ENCODE measurements at regions not wholly inside any gene's neighbourhood (a gene's known extent, or its start where the extent isn't known, plus 50 kb on each side); places are given as distances from the start of the nearest gene placed in this dataset.
A peak's percentile ranks its signal among the peaks of the same experiment; 100 is the strongest.

- H3K36me3 Mint-ChIP-seq (ENCODE audit: low read depth), result 0 out of 2 replicates have a peak, but pooled peaks cover 6% of the 10 kb centered on the region
- no peak overlapping the region for H3K4me3 Mint-ChIP-seq
- no peak overlapping the region for H3K27ac Mint-ChIP-seq
- H3K4me1 Mint-ChIP-seq (ENCODE audit: low read depth), result peaks cover 15% of the 10 kb centered on the region
- DNase-seq, result no peak
- peaks cover 10% of the 10 kb centered on the region for H3K27me3 Mint-ChIP-seq (ENCODE audit: insufficient read depth)
- no peak for TF ChIP-seq CTCF (IDR thresholded peaks at IDR 0.05)
- H3K9me3 Mint-ChIP-seq, result no peaks in the 10 kb centered on the region; the same call in 1 of the 2 replicates
These were observed 92.6 kb upstream of the SERBP1 start for GRCh38 chr1:67522793-67523192.

DNA sequence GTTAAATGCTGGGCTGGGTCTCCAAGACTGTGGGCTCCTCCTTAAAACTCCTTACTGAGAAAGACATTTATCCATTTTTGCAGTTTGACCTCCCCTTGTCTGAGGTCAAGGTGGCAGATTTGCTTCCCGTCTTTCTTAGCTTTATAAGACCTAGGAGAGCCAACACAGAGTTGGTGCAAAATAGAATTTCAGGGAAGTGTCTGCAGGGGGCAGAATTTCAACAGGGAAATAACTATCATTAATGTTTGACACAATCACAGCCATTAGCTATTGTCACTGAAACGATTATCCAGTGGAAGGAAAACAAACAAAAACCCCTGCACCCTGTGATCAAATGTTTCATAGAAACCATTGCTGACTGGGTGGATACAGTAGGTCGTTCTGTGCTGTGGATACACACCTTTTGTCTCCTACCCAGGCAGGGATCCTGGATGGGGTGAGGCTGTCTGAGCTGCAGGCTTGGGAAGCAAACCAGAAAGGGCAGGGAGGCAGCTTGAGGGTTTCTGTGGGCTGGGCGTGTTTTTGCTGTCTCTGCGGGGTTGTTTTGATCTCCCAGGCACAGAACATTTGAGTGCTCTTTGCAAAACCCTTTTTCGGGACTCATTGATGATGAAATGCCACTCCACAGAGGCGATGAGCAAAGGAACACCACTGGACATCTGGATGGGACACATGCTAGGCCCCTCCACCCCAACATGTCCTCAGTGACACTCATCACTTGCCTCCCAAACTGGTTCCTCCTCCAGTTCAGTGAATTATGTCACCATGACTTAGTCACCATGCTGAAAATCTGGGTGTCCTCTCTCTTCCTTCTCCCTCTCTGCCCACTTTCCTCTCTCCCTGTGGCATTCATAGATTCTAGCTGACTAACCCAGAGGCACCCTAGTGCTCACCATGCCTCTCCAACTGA, 94.2 kb upstream of the SERBP1 start:
- H3K9me3 Mint-ChIP-seq, result no peaks in the 10 kb centered on the region
- peaks cover 21% of the 10 kb centered on the region for H3K4me1 Mint-ChIP-seq (ENCODE audit: low read depth)
- H3K4me3 Mint-ChIP-seq, result no peak overlapping the region
- DNase-seq, result peak; percentile 32
- H3K27me3 Mint-ChIP-seq (ENCODE audit: insufficient read depth), result peaks cover 3% of the 10 kb centered on the region
- H3K27ac Mint-ChIP-seq, result peak overlapping the region; percentile 15
- TF ChIP-seq CTCF (IDR thresholded peaks at IDR 0.05), result peak; percentile 67
- H3K36me3 Mint-ChIP-seq (ENCODE audit: low read depth), result no peaks in the 10 kb centered on the region

- H3K4me1 Mint-ChIP-seq (ENCODE audit: low read depth), result peaks cover 25% of the 10 kb centered on the region
- no peak overlapping the region for H3K4me3 Mint-ChIP-seq
- H3K9me3 Mint-ChIP-seq, result no peaks in the 10 kb centered on the region
- peaks cover 3% of the 10 kb centered on the region for H3K27me3 Mint-ChIP-seq (ENCODE audit: insufficient read depth)
- H3K36me3 Mint-ChIP-seq (ENCODE audit: low read depth), result no peaks in the 10 kb centered on the region
- no peak for DNase-seq
- no peak for TF ChIP-seq CTCF (IDR thresholded peaks at IDR 0.05)
- H3K27ac Mint-ChIP-seq, result peak overlapping the region; percentile 15; the same call in 1 of the 2 replicates
These were observed 95.0 kb upstream of the SERBP1 start for GRCh38 chr1:67525053-67525760.

DNA sequence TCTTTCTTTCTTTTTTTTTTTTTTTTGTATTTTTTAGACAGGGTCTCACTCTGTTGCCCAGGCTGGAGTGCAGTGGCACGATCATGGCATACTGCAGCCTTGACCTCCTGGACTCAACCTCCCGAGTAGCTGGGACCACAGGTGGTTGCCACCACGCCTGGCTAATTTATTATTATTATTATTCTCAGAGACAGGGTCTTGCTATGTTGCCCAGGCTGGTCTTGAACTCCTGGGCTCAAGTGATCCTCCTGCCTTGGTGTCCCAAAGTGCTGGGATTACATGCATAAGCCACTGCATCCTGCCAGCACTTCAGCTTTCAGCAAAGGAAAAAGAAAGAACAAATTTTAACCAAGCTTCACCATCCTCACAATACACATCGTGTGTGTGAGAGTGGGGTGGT, 97.9 kb upstream of the SERBP1 start:
- Mint-ChIP-seq H3K36me3 (ENCODE audit: low read depth) (no peaks in the 10 kb centered on the region), H3K4me3 (no peak overlapping the region), H3K27me3 (ENCODE audit: insufficient read depth) (no peaks in the 10 kb centered on the region), H3K4me1 (ENCODE audit: low read depth) (peaks cover 32% of the 10 kb centered on the region), H3K27ac (no peak overlapping the region), H3K9me3 (no peaks in the 10 kb centered on the region)
- DNase-seq, result no peak
- no peak for TF ChIP-seq CTCF (IDR thresholded peaks at IDR 0.05)

DNA sequence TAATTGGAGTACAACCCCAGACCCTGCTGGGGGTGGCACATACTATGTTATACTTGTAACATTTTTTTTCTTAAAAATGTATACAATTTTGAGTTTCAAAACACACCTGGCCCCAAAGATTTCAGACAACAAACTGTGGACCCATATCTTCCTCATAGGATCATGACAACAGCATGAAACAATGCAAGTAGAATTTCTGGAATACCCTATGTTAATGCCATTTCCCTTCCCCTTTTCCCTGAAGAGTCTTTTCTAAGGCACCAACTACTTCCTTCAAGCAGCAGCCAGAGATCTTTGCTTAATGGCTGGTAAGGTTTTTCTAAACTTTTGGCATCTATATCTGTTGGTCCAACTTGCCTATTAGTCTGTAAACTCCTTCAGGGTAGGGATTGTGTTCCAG, 99.9 kb upstream of the SERBP1 start:
- Mint-ChIP-seq H3K27ac (no peak overlapping the region), H3K9me3 (no peaks in the 10 kb centered on the region), H3K4me3 (no peak overlapping the region), H3K36me3 (ENCODE audit: low read depth) (no peaks in the 10 kb centered on the region), H3K4me1 (ENCODE audit: low read depth) (peaks cover 28% of the 10 kb centered on the region), H3K27me3 (ENCODE audit: insufficient read depth) (no peaks in the 10 kb centered on the region)
- no peak for TF ChIP-seq CTCF (IDR thresholded peaks at IDR 0.05)
- no peak for DNase-seq
